Caco-2 (cell line): ENCODE measurements at regions not wholly inside any gene's neighbourhood (a gene's known extent, or its start where the extent isn't known, plus 50 kb on each side); places are given as distances from the start of the nearest gene placed in this dataset.

Source experiments
- BruUV-seq: library from RNA; stranded (reverse); fragments of 400-500 nt; replicated peaks from 2 replicates; lab custom pipeline; 2021; lab: Mats Ljungman, UMichigan
- CTCF ChIA-PET: fragments of 300-600 bp; sonication (Branson Sonifier 250); formaldehyde crosslinking; loops from one replicate; lab custom pipeline; 2022; ENCODE audit warnings: antibody characterized with exemption; lab: Charles Lee
- POLR2A ChIA-PET: fragments of 300-600 bp; sonication (Branson Sonifier 250); formaldehyde crosslinking; loops from one replicate; lab custom pipeline; 2022; ENCODE audit warnings: antibody characterized with exemption; lab: Charles Lee
- DNase-seq, 2 experiments: peaks; one replicate each; pipeline versions ENCODE4 v3.0.0 to v3.0.0-alpha.2; 2020 to 2022
- H3K27me3 ChIP-seq: replicated peaks from 2 replicates; pipeline ENCODE4 v1.6.0; 2011; ENCODE audit warnings: low read length; ENCODE audit not compliant: control insufficient read depth, insufficient read depth
- H3K36me3 ChIP-seq: 2 replicates; pipeline ENCODE4 v1.5.1; 2011; ENCODE audit warnings: low read length; ENCODE audit not compliant: control insufficient read depth, insufficient read depth
- H3K4me1 ChIP-seq: fragments of 250-450 bp; sonication (Bioruptor Pico); 2 replicates; pipeline ENCODE4 v1.5.1; 2020; ENCODE audit warnings: mild to moderate bottlenecking
- H3K4me3 ChIP-seq: 2 replicates; pipeline ENCODE4 v1.5.1; 2011; ENCODE audit warnings: low read depth, mild to moderate bottlenecking, control low read depth, low read length
- H3K9me3 ChIP-seq: fragments of 250-450 bp; sonication (Bioruptor Pico); 2 replicates; pipeline ENCODE4 v1.5.1; 2020; ENCODE audit warnings: mild to moderate bottlenecking, moderate library complexity
- H3K27ac Mint-ChIP-seq: one replicate; pipeline ENCODE4 v1.8.0; 2022; ENCODE audit warnings: mixed read lengths; ENCODE audit not compliant: unreplicated experiment
- H3K27me3 Mint-ChIP-seq: one replicate; pipeline ENCODE4 v1.8.0; 2022; ENCODE audit warnings: mixed read lengths; ENCODE audit not compliant: insufficient read depth, unreplicated experiment
- H3K36me3 Mint-ChIP-seq: one replicate; pipeline ENCODE4 v1.8.0; 2022; ENCODE audit warnings: mild to moderate bottlenecking, mixed read lengths; ENCODE audit not compliant: insufficient read depth, unreplicated experiment
- H3K4me1 Mint-ChIP-seq: one replicate; pipeline ENCODE4 v1.8.0; 2022; ENCODE audit warnings: low read depth, mixed read lengths; ENCODE audit not compliant: unreplicated experiment
- H3K4me3 Mint-ChIP-seq: one replicate; pipeline ENCODE4 v1.8.0; 2022; ENCODE audit warnings: mild to moderate bottlenecking, moderate library complexity, mixed read lengths; ENCODE audit not compliant: unreplicated experiment
- H3K9me3 Mint-ChIP-seq: one replicate; pipeline ENCODE4 v1.8.0; 2022; ENCODE audit warnings: mixed read lengths; ENCODE audit not compliant: unreplicated experiment
- intact Hi-C: fragments of 100-400 bp; cut with micrococcal nuclease; formaldehyde crosslinking; loops from one replicate; pipeline ENCODE4 v1.10.0; 2022; ENCODE audit not compliant: unreplicated experiment
- TF ChIP-seq, protein P1 (sequence below), 2 experiments: fragments of 200-600 bp in 1 of 2; IDR thresholded peaks; 1 replicate in 1 of 2; 2 replicates in 1 of 2; pipeline versions ENCODE4 v1.5.1 to v1.8.0; 2011 to 2022; ENCODE audit warnings: antibody characterized with exemption in 1 of 2, control low read depth in 1 of 2, inconsistent platforms in 1 of 2, low read depth in 1 of 2, low read length in 1 of 2, mild to moderate bottlenecking in 1 of 2, moderate library complexity in 1 of 2; ENCODE audit not compliant: insufficient read depth in 1 of 2, severe bottlenecking in 1 of 2, unreplicated experiment in 1 of 2

DNA sequence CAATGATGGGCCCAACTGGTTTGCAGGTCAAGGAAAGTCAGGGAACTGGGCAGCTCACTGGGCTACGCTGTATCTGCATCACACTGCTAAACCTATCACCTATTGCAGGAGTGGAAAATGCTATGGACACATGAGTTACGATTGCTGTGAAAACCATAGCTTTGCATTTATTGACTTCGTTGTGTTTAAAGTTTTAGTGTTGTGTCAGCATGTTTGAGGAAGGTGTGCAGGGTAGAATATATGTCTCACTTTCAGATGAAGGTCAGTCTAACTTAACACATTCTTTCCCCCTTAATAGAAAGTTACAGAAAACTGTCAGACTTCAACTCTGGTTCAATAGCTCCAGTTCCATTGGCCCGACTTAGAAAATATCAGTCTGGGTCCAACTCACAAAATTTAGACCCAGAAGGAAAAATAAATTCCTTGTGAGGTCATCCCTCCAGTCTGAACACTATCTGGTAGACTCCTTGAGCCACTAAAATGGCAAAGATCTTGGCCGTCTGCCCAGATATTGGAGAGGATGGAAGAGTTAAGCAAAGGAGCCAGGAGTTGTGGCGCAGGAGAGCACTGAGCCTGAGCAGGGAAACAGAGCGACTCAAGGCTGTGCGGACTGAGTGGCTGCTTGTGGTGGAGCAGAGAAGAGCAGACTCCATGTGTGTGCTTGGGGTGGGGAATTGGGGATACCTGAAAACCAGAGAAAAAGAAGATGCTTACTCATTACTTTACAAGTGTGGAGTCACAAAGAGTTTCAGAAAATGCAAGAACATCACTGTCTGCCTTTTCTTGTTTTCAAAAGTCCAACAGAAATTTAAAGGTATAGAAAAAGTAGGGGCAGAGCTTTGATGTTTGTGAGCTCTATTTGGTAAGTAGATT lies 518.5 kb downstream of the FGF9 start:
- ChIA-PET POLR2A (no interaction called here), CTCF (interaction anchor here (0.5 kb wide), 1 partner anchor 720 kb away, joined by 5 read pairs; no protein-coding TSS in a partner anchor)
- Mint-ChIP-seq H3K4me3 (no peak overlapping the region), H3K27ac (no peak overlapping the region), H3K27me3 (no peaks in the 10 kb centered on the region), H3K36me3 (no peaks in the 10 kb centered on the region), H3K9me3 (no peaks in the 10 kb centered on the region), H3K4me1 (no peaks in the 10 kb centered on the region)
- DNase-seq = no peak
- intact Hi-C loops = no loop called here
- TF ChIP-seq, protein P1, sequence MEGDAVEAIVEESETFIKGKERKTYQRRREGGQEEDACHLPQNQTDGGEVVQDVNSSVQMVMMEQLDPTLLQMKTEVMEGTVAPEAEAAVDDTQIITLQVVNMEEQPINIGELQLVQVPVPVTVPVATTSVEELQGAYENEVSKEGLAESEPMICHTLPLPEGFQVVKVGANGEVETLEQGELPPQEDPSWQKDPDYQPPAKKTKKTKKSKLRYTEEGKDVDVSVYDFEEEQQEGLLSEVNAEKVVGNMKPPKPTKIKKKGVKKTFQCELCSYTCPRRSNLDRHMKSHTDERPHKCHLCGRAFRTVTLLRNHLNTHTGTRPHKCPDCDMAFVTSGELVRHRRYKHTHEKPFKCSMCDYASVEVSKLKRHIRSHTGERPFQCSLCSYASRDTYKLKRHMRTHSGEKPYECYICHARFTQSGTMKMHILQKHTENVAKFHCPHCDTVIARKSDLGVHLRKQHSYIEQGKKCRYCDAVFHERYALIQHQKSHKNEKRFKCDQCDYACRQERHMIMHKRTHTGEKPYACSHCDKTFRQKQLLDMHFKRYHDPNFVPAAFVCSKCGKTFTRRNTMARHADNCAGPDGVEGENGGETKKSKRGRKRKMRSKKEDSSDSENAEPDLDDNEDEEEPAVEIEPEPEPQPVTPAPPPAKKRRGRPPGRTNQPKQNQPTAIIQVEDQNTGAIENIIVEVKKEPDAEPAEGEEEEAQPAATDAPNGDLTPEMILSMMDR (IDR thresholded peaks at IDR 0.05; ENCODE audit: insufficient read depth in 1 of 2, low read depth in 1 of 2, low read length in 1 of 2, severe bottlenecking in 1 of 2, unreplicated experiment in 1 of 2) = no peak
- BruUV-seq = no TSS peak
- Histone ChIP-seq H3K27me3 (no peaks in the 10 kb centered on the region; the same call in 1 of the 2 replicates), H3K36me3 (no peaks in the 10 kb centered on the region), H3K4me3 (no peak overlapping the region), H3K4me1 (no peaks in the 10 kb centered on the region), H3K9me3 (no peaks in the 10 kb centered on the region)

GRCh38 chr13:22193070-22193469 lies 522.2 kb downstream of the FGF9 start:
- no peak overlapping the region for H3K4me3 ChIP-seq
- BruUV-seq = no TSS peak
- intact Hi-C loops = no loop called here
- H3K4me1 ChIP-seq = no peaks in the 10 kb centered on the region
- Mint-ChIP-seq H3K4me3 (no peak overlapping the region), H3K9me3 (no peaks in the 10 kb centered on the region), H3K4me1 (no peaks in the 10 kb centered on the region), H3K36me3 (no peaks in the 10 kb centered on the region), H3K27ac (no peak overlapping the region), H3K27me3 (no peaks in the 10 kb centered on the region)
- ChIA-PET POLR2A (no interaction called here), CTCF (no interaction called here)
- no peaks in the 10 kb centered on the region for H3K9me3 ChIP-seq
- no peaks in the 10 kb centered on the region for H3K36me3 ChIP-seq
- TF ChIP-seq, protein P1 (IDR thresholded peaks at IDR 0.05; ENCODE audit: insufficient read depth in 1 of 2, low read depth in 1 of 2, low read length in 1 of 2, severe bottlenecking in 1 of 2, unreplicated experiment in 1 of 2) = no peak
- no peaks in the 10 kb centered on the region; the same call in 1 of the 2 replicates for H3K27me3 ChIP-seq
- no peak for DNase-seq

DNA sequence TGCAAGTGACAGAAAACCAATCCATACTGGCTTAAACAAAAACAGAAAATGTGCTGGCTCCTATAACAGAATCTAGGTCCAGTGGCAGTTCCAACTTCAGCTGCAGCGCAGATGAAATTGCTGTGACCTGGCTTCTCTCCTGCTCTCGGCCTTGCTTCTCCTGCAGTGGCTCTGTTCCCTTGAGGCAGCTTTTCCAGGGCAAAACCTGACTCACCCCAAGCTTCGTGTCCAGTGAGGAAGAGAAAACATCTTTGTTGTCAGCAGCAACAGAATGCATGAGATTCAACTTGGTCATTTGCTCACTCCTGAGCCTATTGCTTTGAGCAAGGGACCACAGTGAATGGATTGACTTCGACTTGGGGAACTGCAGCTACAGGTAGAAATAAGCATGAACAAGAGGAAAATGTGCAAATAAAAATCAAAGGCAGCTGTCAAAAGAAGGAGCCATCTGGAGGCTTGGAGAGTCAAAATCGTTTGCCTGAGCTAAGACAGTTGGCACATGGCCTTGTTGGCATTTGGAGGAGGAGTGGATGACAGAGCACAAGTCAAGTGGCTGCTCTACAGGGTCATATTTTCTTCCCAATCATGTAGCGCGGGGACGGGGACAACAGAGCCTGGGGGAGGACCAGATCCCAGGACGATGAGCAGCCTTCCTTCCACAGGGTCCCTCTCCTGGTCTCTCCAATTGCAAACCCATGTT lies 523.4 kb downstream of the FGF9 start:
- intact Hi-C loops = no loop called here
- no TSS peak for BruUV-seq
- TF ChIP-seq, protein P1 (IDR thresholded peaks at IDR 0.05; ENCODE audit: insufficient read depth in 1 of 2, low read depth in 1 of 2, low read length in 1 of 2, severe bottlenecking in 1 of 2, unreplicated experiment in 1 of 2) = no peak
- POLR2A ChIA-PET = no interaction called here
- Histone ChIP-seq H3K27me3 (no peaks in the 10 kb centered on the region), H3K36me3 (no peaks in the 10 kb centered on the region), H3K4me3 (no peak overlapping the region), H3K9me3 (no peaks in the 10 kb centered on the region), H3K4me1 (no peaks in the 10 kb centered on the region)
- no peaks in the 10 kb centered on the region for H3K4me1 Mint-ChIP-seq
- no peaks in the 10 kb centered on the region for H3K36me3 Mint-ChIP-seq
- CTCF ChIA-PET = no interaction called here
- H3K27me3 Mint-ChIP-seq = no peaks in the 10 kb centered on the region
- H3K4me3 Mint-ChIP-seq = no peak overlapping the region
- H3K9me3 Mint-ChIP-seq = no peaks in the 10 kb centered on the region
- no peak for DNase-seq
- no peak overlapping the region for H3K27ac Mint-ChIP-seq
